NCI-H748 (cell line): ENCODE measurements at regions not wholly inside any gene's neighbourhood (a gene's known extent, or its start where the extent isn't known, plus 50 kb on each side); places are given as distances from the start of the nearest gene placed in this dataset.
A peak's percentile ranks its signal among the peaks of the same experiment; 100 is the strongest.

Experiments
- DNase-seq: peaks from one replicate; lab custom pipeline; 2025; ENCODE audit not compliant: unreplicated experiment; lab: John Stamatoyannopoulos, UW

- DNase-seq = no peak
These were observed 219.6 kb downstream of the PTEN start for GRCh38 chr10:88082806-88083596.

- no peak for DNase-seq
These were observed 220.2 kb downstream of the PTEN start for GRCh38 chr10:88083597-88083989.

GRCh38 chr10:88086187-88086960, 222.9 kb downstream of the PTEN start:
- DNase-seq = no peak

GRCh38 chr10:88088441-88089340, 225.3 kb downstream of the PTEN start:
- no peak for DNase-seq

GRCh38 chr10:88089498-88089897, 226.1 kb downstream of the PTEN start:
- DNase-seq = peak; percentile 15

GRCh38 chr10:88090568-88091214, 227.3 kb downstream of the PTEN start:
- DNase-seq = no peak

- DNase-seq = no peak
These were observed 228.2 kb downstream of the PTEN start for GRCh38 chr10:88091490-88092061.

- DNase-seq = no peak
These were observed 228.8 kb downstream of the PTEN start for GRCh38 chr10:88092265-88092664.

- peak; percentile 28 for DNase-seq
These were observed 229.5 kb downstream of the PTEN start for GRCh38 chr10:88092973-88093372.

- DNase-seq = no peak
These were observed 231.4 kb downstream of the PTEN start for GRCh38 chr10:88094795-88095194.

GRCh38 chr10:88095223-88095721, 231.8 kb downstream of the PTEN start:
- no peak for DNase-seq

GRCh38 chr10:88095778-88096431, 232.5 kb downstream of the PTEN start:
- DNase-seq = no peak

- no peak for DNase-seq
These were observed 233.7 kb downstream of the PTEN start for GRCh38 chr10:88097092-88097516.

GRCh38 chr10:88097536-88097935, 234.1 kb downstream of the PTEN start:
- no peak for DNase-seq

GRCh38 chr10:88100281-88100680, 236.9 kb downstream of the PTEN start:
- no peak for DNase-seq

- no peak for DNase-seq
These were observed 238.2 kb downstream of the PTEN start for GRCh38 chr10:88101666-88102065.

GRCh38 chr10:88103576-88103975, 240.2 kb downstream of the PTEN start:
- DNase-seq = no peak

GRCh38 chr10:88104223-88104622, 240.8 kb downstream of the PTEN start:
- no peak for DNase-seq

GRCh38 chr10:88106366-88106765, 242.9 kb downstream of the PTEN start:
- no peak for DNase-seq
